HG03025 (cell line): ENCODE measurements at regions not wholly inside any gene's neighbourhood (a gene's known extent, or its start where the extent isn't known, plus 50 kb on each side); places are given as distances from the start of the nearest gene placed in this dataset.
"Not testable (repeated sequence)": the region's sequence is repeated elsewhere in the genome, so short reads cannot be mapped to it uniquely, and the experiment has no call there.

Experiments
- ATAC-seq: cut with Tn5 transposase; IDR thresholded peaks from one replicate; pipeline ENCODE4 v1.9.1; 2021; ENCODE audit warnings: mild to moderate bottlenecking, moderate library complexity; ENCODE audit not compliant: unreplicated experiment, low FRiP score

- no peak for ATAC-seq
These were observed 255.5 kb downstream of the CTH start for GRCh38 chr1:70666381-70667140.

- no peak for ATAC-seq
These were observed 256.6 kb downstream of the CTH start for GRCh38 chr1:70667494-70668170.

- ATAC-seq, result no peak
These were observed 259.9 kb downstream of the CTH start for GRCh38 chr1:70671006-70671405.

- no peak for ATAC-seq
These were observed 261.4 kb downstream of the CTH start for GRCh38 chr1:70672442-70672888.

- no peak for ATAC-seq
These were observed 264.0 kb downstream of the CTH start for GRCh38 chr1:70674941-70675685.

- peak; percentile 73 for ATAC-seq
These were observed 264.7 kb downstream of the CTH start for GRCh38 chr1:70675737-70676156.

GRCh38 chr1:70685300-70686286, 274.5 kb downstream of the CTH start:
- peak; percentile 99 for ATAC-seq

GRCh38 chr1:70688580-70688979, 277.5 kb downstream of the CTH start:
- no peak for ATAC-seq

GRCh38 chr1:70706381-70707037, 295.4 kb downstream of the CTH start:
- no peak for ATAC-seq

- ATAC-seq, result no peak
These were observed 296.1 kb downstream of the CTH start for GRCh38 chr1:70707214-70707613.

- no peak for ATAC-seq
These were observed 303.1 kb downstream of the CTH start for GRCh38 chr1:70714149-70714548.

- no peak for ATAC-seq
These were observed 306.1 kb downstream of the CTH start for GRCh38 chr1:70717211-70717610.

GRCh38 chr1:70717656-70718055, 306.6 kb downstream of the CTH start:
- no peak for ATAC-seq

- ATAC-seq, result no peak
These were observed 307.1 kb downstream of the CTH start for GRCh38 chr1:70718086-70718630.

- ATAC-seq, result no peak
These were observed 308.1 kb downstream of the CTH start for GRCh38 chr1:70719154-70719553.

- ATAC-seq, result no peak
These were observed 309.0 kb downstream of the CTH start for GRCh38 chr1:70720109-70720508.

- ATAC-seq, result no peak
These were observed 309.5 kb downstream of the CTH start for GRCh38 chr1:70720521-70720920.

- no peak for ATAC-seq
These were observed 316.9 kb downstream of the CTH start for GRCh38 chr1:70727886-70728489.

GRCh38 chr1:70736518-70736917, 311.1 kb downstream of the PTGER3 start:
- ATAC-seq, result not testable (repeated sequence)
